AG08395 (cell line): ENCODE measurements at regions not wholly inside any gene's neighbourhood (a gene's known extent, or its start where the extent isn't known, plus 50 kb on each side); places are given as distances from the start of the nearest gene placed in this dataset.

Experiments
- DNase-seq: peaks from one replicate; pipeline ENCODE4 v3.0.0; 2012; ENCODE audit warnings: mixed read lengths, low spot score

DNA sequence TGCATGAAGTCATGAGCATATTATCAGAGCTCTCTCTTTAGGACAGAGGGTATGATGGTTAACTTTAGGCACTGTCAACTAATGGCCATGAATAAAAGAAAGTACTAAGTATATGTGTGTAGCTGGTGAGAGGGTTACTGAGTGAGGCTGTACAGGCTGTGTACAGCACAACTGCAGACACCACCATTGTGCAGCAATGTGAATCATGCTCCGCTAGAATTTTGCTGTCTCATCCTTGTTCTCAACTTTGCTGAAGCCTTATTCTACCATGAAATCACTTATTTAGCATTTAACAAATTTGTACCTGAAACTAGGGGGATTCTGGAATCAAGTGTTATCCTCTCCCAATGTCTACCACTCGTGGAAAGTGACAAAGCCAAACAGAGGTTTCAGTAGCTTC, 414.9 kb downstream of the PLCL1 start:
- DNase-seq = no peak

DNA sequence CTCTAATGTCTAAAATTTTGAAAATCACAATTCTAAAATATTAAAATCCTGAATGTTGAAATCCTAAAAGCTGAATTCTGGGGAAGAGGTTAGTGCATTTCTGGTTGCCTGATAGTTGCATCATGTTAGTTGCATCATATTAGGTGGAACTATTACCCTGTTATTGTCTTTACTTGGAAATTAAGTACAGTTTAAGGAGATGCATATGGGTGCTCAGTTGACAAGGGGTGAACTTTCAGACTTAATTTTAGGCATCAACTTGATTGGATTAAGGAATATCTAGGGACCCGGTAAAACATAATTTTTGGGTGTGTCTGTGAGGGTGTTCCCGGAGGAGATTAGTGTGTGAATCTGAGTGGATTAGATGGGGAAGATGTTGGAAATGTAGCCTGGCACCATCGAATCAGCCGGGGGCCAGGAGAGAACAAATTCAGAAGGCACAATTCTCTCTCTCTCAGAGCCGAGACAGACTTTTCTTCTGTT, 409.8 kb downstream of the PLCL1 start:
- DNase-seq = no peak

DNA sequence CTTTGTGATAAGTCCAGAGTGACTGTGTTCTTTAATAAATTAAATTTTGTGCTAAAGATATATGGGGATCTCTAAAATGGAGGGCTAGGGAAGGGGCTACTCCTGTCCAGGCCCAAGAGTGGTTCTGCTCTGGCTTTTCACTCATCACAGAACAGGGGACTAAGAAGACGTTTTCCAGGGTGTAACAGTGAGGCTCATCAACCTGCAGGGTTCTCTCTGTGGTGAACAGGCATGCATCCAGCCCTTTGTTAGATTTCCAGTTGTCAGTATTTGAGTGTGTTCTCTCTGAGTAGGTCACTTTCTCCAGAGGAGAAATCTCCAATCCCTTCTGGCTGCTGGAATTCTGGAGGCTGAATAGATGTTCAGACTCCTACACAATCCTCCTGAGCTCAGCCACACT, 408.9 kb downstream of the PLCL1 start:
- no peak for DNase-seq

DNA sequence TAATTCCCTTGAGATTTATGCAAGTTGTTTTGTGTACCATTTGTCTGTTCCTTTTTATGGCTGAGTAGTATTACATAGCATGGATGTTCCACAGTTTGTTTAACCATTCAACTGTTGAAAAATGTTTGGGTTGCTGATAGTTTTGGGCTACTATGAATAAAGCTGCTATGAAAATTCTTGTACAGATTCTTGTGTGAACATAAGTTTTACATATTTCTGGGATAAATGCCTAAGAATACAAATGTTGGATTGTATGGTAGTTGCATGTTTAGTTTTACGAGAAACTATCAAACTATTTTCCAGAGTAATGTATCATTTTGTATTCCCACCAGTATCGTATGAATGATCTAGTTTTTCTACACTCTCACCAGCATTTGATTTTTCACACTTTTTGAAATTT, 407.3 kb downstream of the PLCL1 start:
- DNase-seq = no peak

DNA sequence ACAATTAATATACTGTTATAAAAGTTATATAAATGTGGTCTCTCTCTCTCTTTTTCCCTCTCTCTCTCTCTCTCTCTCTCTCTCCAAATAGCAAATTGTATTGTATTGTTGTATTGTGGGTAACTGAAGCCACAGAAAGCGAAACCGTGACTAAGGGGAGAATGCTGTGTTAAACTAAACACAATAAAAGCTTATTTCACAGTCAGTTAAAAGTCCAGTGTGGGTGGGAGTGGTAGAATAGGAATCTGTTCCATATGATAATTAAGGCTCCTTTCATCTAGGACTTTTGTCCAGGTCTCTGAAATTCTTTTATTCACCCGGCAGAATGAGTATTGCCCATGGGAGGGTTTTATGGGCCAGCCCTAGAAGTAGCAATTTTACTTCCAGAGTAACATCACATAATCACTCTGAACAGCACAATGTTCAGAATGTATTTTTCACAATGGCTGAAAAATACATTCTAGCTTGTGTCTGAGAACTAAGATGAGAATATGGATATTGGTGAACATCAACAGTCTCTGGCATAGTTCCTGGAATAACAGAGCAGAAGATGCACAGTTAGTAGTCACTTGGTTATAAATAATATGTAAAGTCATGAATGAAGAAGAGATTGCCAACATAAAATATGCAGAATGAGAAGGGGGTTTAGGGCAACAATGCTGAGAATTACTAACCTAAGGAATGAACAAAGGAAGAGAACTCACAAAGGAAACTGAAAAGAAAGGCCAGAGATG, 399.1 kb downstream of the PLCL1 start:
- no peak for DNase-seq
